ENCODE measurements at regions not wholly inside any gene's neighbourhood (a gene's known extent, or its start where the extent isn't known, plus 50 kb on each side); places are given as distances from the start of the nearest gene placed in this dataset.
"Not testable (repeated sequence)": the region's sequence is repeated elsewhere in the genome, so short reads cannot be mapped to it uniquely, and the experiment has no call there.

GRCh38 chr3:64437131-64437530, 211.9 kb upstream of the PRICKLE2 start:
- DNase-seq, result no peak

GRCh38 chr3:64435023-64435422, 209.8 kb upstream of the PRICKLE2 start:
- DNase-seq, result not testable (repeated sequence)

GRCh38 chr3:64432870-64433269, 207.6 kb upstream of the PRICKLE2 start:
- DNase-seq, result no peak

GRCh38 chr3:64431526-64432091, 206.3 kb upstream of the PRICKLE2 start:
- no peak for DNase-seq

- no peak for DNase-seq
Measured at GRCh38 chr3:64427671-64428070, 202.4 kb upstream of the PRICKLE2 start.

GRCh38 chr3:64426551-64426950, 201.3 kb upstream of the PRICKLE2 start:
- no peak for DNase-seq

GRCh38 chr3:64422932-64423331, 197.7 kb upstream of the PRICKLE2 start:
- no peak for DNase-seq

GRCh38 chr3:64422192-64422591, 196.9 kb upstream of the PRICKLE2 start:
- DNase-seq, result no peak

- no peak for DNase-seq
Measured at GRCh38 chr3:64417816-64418215, 192.6 kb upstream of the PRICKLE2 start.

GRCh38 chr3:64414043-64414442, 188.8 kb upstream of the PRICKLE2 start:
- DNase-seq, result no peak

GRCh38 chr3:64411101-64411500, 185.8 kb upstream of the PRICKLE2 start:
- DNase-seq, result no peak

GRCh38 chr3:64410226-64410625, 185.0 kb upstream of the PRICKLE2 start:
- DNase-seq, result no peak

- DNase-seq, result no peak
Measured at GRCh38 chr3:64408770-64409169, 183.5 kb upstream of the PRICKLE2 start.

- DNase-seq, result no peak
Measured at GRCh38 chr3:64406271-64406670, 181.0 kb upstream of the PRICKLE2 start.

- DNase-seq, result no peak
Measured at GRCh38 chr3:64405211-64405835, 180.1 kb upstream of the PRICKLE2 start.

GRCh38 chr3:64400706-64401105, 175.4 kb upstream of the PRICKLE2 start:
- DNase-seq, result no peak

- DNase-seq, result peak; percentile 8
Measured at GRCh38 chr3:64399205-64399800, 174.0 kb upstream of the PRICKLE2 start.

- DNase-seq, result no peak
Measured at GRCh38 chr3:64398476-64398875, 173.2 kb upstream of the PRICKLE2 start.

- DNase-seq, result no peak
Measured at GRCh38 chr3:64398006-64398405, 172.7 kb upstream of the PRICKLE2 start.

GRCh38 chr3:64397573-64397972, 172.3 kb upstream of the PRICKLE2 start:
- no peak for DNase-seq

- no peak for DNase-seq
Measured at GRCh38 chr3:64395490-64395889, 170.2 kb upstream of the PRICKLE2 start.

- DNase-seq, result no peak
Measured at GRCh38 chr3:64393193-64393592, 167.9 kb upstream of the PRICKLE2 start.

GRCh38 chr3:64392001-64392400, 166.7 kb upstream of the PRICKLE2 start:
- no peak for DNase-seq

GRCh38 chr3:64390893-64391292, 165.6 kb upstream of the PRICKLE2 start:
- DNase-seq, result no peak

- DNase-seq, result no peak
Measured at GRCh38 chr3:64388886-64389285, 163.6 kb upstream of the PRICKLE2 start.
